ENCODE measurements at regions not wholly inside any gene's neighbourhood (a gene's known extent, or its start where the extent isn't known, plus 50 kb on each side); places are given as distances from the start of the nearest gene placed in this dataset.
"Not testable (repeated sequence)": the region's sequence is repeated elsewhere in the genome, so short reads cannot be mapped to it uniquely, and the experiment has no call there.

GRCh38 chr1:146548684-146549083 lies 319.9 kb upstream of the NOTCH2NLA start:
- TF ChIP-seq CTCF (conservative IDR thresholded peaks at IDR 0.05; ENCODE audit: low read depth, low read length); CHD1 (IDR thresholded peaks at IDR 0.05; ENCODE audit: low read depth, low read length); POLR2A (IDR thresholded peaks at IDR 0.05; ENCODE audit: low read depth, low read length); MAZ (IDR thresholded peaks at IDR 0.05; ENCODE audit: borderline replicate concordance, low read depth, low read length); CEBPB (IDR thresholded peaks at IDR 0.05; ENCODE audit: low read depth, low read length); RFX5 (IDR thresholded peaks at IDR 0.05; ENCODE audit: low read depth, low read length); MXI1 (IDR thresholded peaks at IDR 0.05; ENCODE audit: borderline replicate concordance, low read depth, low read length); BHLHE40 (IDR thresholded peaks at IDR 0.05; ENCODE audit: low read depth, low read length); NFE2L2 (IDR thresholded peaks at IDR 0.05; ENCODE audit: low read depth, low read length); RAD21 (IDR thresholded peaks at IDR 0.05; ENCODE audit: low read length); FOS (IDR thresholded peaks at IDR 0.05; ENCODE audit: low read depth, low read length); USF2 (IDR thresholded peaks at IDR 0.05; ENCODE audit: low read depth, low read length); SMC3 (IDR thresholded peaks at IDR 0.05; ENCODE audit: low read depth, low read length); MAFK (IDR thresholded peaks at IDR 0.05; ENCODE audit: low read depth, low read length): not testable (repeated sequence)
